ENCODE measurements at regions not wholly inside any gene's neighbourhood (a gene's known extent, or its start where the extent isn't known, plus 50 kb on each side); places are given as distances from the start of the nearest gene placed in this dataset.

GRCh38 chr7:106807474-106807873, 57.6 kb upstream of the PIK3CG start:
- no peak overlapping the region for H3K4me3 Mint-ChIP-seq

GRCh38 chr7:106808967-106809635, 56.0 kb upstream of the PIK3CG start:
- no peak overlapping the region for H3K27ac ChIP-seq (ENCODE audit: low read length)
- peaks cover 18 to 19% of the 10 kb centered on the region in 2 donors for H3K4me1 Mint-ChIP-seq
- peaks cover 6 to 8% of the 10 kb centered on the region in 2 donors for H3K27me3 Mint-ChIP-seq (ENCODE audit: low read depth in 2 of 2)
- intact Hi-C loops (cut with micrococcal nuclease), result no loop called here
- H3K4me1 ChIP-seq (ENCODE audit: control insufficient read depth, insufficient read depth, low read length), result peaks cover 7% of the 10 kb centered on the region
- DNase-seq (no peak), ATAC-seq (no peak)
- no peak for TF ChIP-seq CTCF (IDR thresholded peaks at IDR 0.05)
- H3K4me3 ChIP-seq (ENCODE audit: low read length), result no peak overlapping the region
- H3K27ac Mint-ChIP-seq, result no peak overlapping the region
- no peak overlapping the region for H3K4me3 Mint-ChIP-seq
- no peaks in the 10 kb centered on the region for H3K36me3 Mint-ChIP-seq
- no peaks in the 10 kb centered on the region for H3K9me3 Mint-ChIP-seq
- no peaks in the 10 kb centered on the region for H3K36me3 ChIP-seq (ENCODE audit: control insufficient read depth, insufficient read depth, low read length)
- 98% methylated on average over 8 of the region's 9 CpGs for WGBS (ENCODE audit: insufficient coverage)
- H3K9me3 ChIP-seq (ENCODE audit: control insufficient read depth, insufficient read depth, low read length), result no peaks in the 10 kb centered on the region
- no peaks in the 10 kb centered on the region for H3K27me3 ChIP-seq (ENCODE audit: control insufficient read depth, insufficient read depth, low read length)

More at GRCh38 chr7:106807474-106807873, 57.6 kb upstream of the PIK3CG start:
- no peak for ATAC-seq
- H3K36me3 ChIP-seq (ENCODE audit: control insufficient read depth, insufficient read depth, low read length), result no peaks in the 10 kb centered on the region
- H3K9me3 Mint-ChIP-seq, result no peaks in the 10 kb centered on the region
- H3K36me3 Mint-ChIP-seq, result no peaks in the 10 kb centered on the region
- peaks cover 13% of the 10 kb centered on the region in 2 donors for H3K4me1 Mint-ChIP-seq
- H3K27me3 ChIP-seq (ENCODE audit: control insufficient read depth, insufficient read depth, low read length), result no peaks in the 10 kb centered on the region
- intact Hi-C loops (cut with micrococcal nuclease), result no loop called here
- peak overlapping the region in 1 of 2 donors; percentile 12 for H3K27ac Mint-ChIP-seq
- H3K4me3 ChIP-seq (ENCODE audit: low read length), result no peak overlapping the region
- no peaks in the 10 kb centered on the region for H3K9me3 ChIP-seq (ENCODE audit: control insufficient read depth, insufficient read depth, low read length)
- 86% methylated on average over 4 of the region's 4 CpGs for WGBS (ENCODE audit: insufficient coverage)
- DNase-seq, result no peak
- H3K27me3 Mint-ChIP-seq (ENCODE audit: low read depth in 2 of 2), result peaks cover 6 to 8% of the 10 kb centered on the region in 2 donors
- no peak for TF ChIP-seq CTCF (IDR thresholded peaks at IDR 0.05)
- no peak overlapping the region for H3K27ac ChIP-seq (ENCODE audit: low read length)
- peaks cover 7% of the 10 kb centered on the region for H3K4me1 ChIP-seq (ENCODE audit: control insufficient read depth, insufficient read depth, low read length)

DNA sequence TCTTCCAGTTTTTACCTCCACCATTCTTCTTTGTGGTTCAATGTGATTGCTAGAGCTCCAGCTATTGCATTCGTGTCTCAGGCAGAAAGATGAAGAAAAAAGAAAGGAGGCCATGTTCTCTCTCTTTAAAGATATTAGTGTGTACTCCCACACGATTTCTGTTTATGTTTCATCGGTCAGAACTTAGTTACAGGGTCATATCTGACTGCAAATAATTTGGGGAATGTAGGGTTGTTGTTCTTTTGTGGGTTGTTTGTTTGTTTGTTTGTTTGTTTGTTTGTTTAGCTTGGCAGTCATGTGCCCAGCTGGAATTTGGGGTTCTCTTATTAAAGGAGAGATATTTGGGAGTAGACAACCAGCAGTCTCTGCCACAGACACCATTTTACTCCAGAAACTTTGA, 53.6 kb upstream of the PIK3CG start:
- no peaks in the 10 kb centered on the region for H3K27me3 ChIP-seq (ENCODE audit: control insufficient read depth, insufficient read depth, low read length)
- H3K36me3 ChIP-seq (ENCODE audit: control insufficient read depth, insufficient read depth, low read length), result no peaks in the 10 kb centered on the region
- H3K27ac ChIP-seq (ENCODE audit: low read length), result no peak overlapping the region
- no peak overlapping the region for H3K4me3 ChIP-seq (ENCODE audit: low read length)
- H3K4me1 ChIP-seq (ENCODE audit: control insufficient read depth, insufficient read depth, low read length), result peaks cover 7% of the 10 kb centered on the region
- H3K27ac Mint-ChIP-seq, result peak overlapping the region; percentile 71 to 83
- DNase-seq (no peak), ATAC-seq (no peak)
- peaks cover 18 to 19% of the 10 kb centered on the region in 2 donors for H3K4me1 Mint-ChIP-seq
- H3K27me3 Mint-ChIP-seq (ENCODE audit: low read depth in 2 of 2), result peaks cover 0 to 6% of the 10 kb centered on the region in 2 donors
- intact Hi-C loops (cut with micrococcal nuclease), result no loop called here
- no peaks in the 10 kb centered on the region for H3K9me3 Mint-ChIP-seq
- no peaks in the 10 kb centered on the region for H3K36me3 Mint-ChIP-seq
- no peaks in the 10 kb centered on the region for H3K9me3 ChIP-seq (ENCODE audit: control insufficient read depth, insufficient read depth, low read length)
- peak overlapping the region; percentile 22 for H3K4me3 Mint-ChIP-seq
- 74% methylated on average over 3 of the region's 3 CpGs for WGBS (ENCODE audit: insufficient coverage)
- TF ChIP-seq CTCF (IDR thresholded peaks at IDR 0.05), result no peak
